ENCODE measurements at regions not wholly inside any gene's neighbourhood (a gene's known extent, or its start where the extent isn't known, plus 50 kb on each side); places are given as distances from the start of the nearest gene placed in this dataset.

DNA sequence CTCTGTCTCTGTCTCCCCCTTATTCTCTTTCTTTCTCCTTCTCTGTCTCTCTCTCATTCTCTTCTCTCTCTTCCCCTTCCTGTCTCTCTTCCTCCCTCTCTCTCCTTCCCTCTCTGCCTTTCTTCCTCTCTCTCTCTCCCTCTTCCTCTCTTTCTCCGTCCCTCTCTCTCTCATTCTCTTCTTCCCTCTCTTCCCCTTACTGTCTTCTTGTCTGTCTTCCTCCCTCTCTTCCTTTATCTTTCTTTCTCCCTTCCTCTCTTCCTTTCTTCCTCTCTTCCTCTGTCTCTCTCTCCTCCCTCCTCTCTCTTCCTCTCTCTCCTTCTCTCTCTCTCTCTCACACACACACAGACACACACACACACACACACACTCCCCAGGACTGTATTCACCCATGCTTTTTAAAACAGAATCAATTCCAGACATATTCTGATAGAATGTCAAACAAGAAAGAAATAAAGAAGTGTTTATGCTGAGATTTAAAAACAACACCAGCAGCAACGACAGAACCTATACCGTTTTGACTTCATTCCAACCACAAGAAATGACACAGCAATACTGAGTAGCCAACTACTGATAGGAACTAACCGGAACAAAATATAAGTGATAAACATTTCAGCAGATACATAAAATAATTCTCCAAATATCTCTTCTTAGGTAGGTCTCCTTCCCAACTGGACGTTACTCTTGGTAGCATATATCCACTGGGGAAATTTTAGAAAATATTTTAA lies 296.7 kb downstream of the ASMT start:
- TF ChIP-seq, protein P1, sequence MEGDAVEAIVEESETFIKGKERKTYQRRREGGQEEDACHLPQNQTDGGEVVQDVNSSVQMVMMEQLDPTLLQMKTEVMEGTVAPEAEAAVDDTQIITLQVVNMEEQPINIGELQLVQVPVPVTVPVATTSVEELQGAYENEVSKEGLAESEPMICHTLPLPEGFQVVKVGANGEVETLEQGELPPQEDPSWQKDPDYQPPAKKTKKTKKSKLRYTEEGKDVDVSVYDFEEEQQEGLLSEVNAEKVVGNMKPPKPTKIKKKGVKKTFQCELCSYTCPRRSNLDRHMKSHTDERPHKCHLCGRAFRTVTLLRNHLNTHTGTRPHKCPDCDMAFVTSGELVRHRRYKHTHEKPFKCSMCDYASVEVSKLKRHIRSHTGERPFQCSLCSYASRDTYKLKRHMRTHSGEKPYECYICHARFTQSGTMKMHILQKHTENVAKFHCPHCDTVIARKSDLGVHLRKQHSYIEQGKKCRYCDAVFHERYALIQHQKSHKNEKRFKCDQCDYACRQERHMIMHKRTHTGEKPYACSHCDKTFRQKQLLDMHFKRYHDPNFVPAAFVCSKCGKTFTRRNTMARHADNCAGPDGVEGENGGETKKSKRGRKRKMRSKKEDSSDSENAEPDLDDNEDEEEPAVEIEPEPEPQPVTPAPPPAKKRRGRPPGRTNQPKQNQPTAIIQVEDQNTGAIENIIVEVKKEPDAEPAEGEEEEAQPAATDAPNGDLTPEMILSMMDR (IDR thresholded peaks at IDR 0.05; ENCODE audit: borderline replicate concordance, extremely low read depth, low read length, poor library complexity, severe bottlenecking), result no peak
- no peak for TF ChIP-seq EZH2 (IDR thresholded peaks at IDR 0.05; ENCODE audit: borderline replicate concordance, low read depth, low read length, severe bottlenecking)
